Keratinocyte (primary cell): ENCODE measurements at regions not wholly inside any gene's neighbourhood (a gene's known extent, or its start where the extent isn't known, plus 50 kb on each side); places are given as distances from the start of the nearest gene placed in this dataset.

Experiments
- CTCF ChIP-seq, 3 experiments: IDR thresholded peaks in 1 of 3; conservative IDR thresholded peaks in 1 of 3; optimal IDR thresholded peaks in 1 of 3; 2 replicates in 2 of 3; 3 replicates in 1 of 3; pipeline versions ENCODE3 to v1.5.1; 2011; ENCODE audit warnings: low read length in 3 of 3, mild to moderate bottlenecking in 3 of 3, moderate library complexity in 2 of 3, control low read depth in 1 of 3, inconsistent platforms in 1 of 3; ENCODE audit not compliant: insufficient read depth in 2 of 3; ENCODE audit errors: extremely low read depth in 1 of 3
- EZH2 ChIP-seq: IDR thresholded peaks from one replicate; pipeline ENCODE4 v1.6.1; 2012; ENCODE audit warnings: inconsistent platforms, mild to moderate bottlenecking, low read length, moderate library complexity

GRCh38 chr16:60407606-60408005, 1628.6 kb downstream of the CDH8 start:
- TF ChIP-seq CTCF (optimal IDR thresholded peaks at IDR 0.05 in 1 of 3, IDR thresholded peaks at IDR 0.05 in 1 of 3, conservative IDR thresholded peaks at IDR 0.05 in 1 of 3; ENCODE audit: extremely low read depth in 1 of 3, insufficient read depth in 2 of 3, low read length in 3 of 3) = no peak
- no peak for TF ChIP-seq EZH2
